HG03039 (cell line): ENCODE measurements at regions not wholly inside any gene's neighbourhood (a gene's known extent, or its start where the extent isn't known, plus 50 kb on each side); places are given as distances from the start of the nearest gene placed in this dataset.

Experiments
- ATAC-seq: cut with Tn5 transposase; IDR thresholded peaks from one replicate; pipeline ENCODE4 v1.9.1; 2021; ENCODE audit warnings: mild to moderate bottlenecking, moderate library complexity; ENCODE audit not compliant: unreplicated experiment

GRCh38 chr10:10613656-10614244 is 403.9 kb upstream of the CELF2 start:
- ATAC-seq: no peak

DNA sequence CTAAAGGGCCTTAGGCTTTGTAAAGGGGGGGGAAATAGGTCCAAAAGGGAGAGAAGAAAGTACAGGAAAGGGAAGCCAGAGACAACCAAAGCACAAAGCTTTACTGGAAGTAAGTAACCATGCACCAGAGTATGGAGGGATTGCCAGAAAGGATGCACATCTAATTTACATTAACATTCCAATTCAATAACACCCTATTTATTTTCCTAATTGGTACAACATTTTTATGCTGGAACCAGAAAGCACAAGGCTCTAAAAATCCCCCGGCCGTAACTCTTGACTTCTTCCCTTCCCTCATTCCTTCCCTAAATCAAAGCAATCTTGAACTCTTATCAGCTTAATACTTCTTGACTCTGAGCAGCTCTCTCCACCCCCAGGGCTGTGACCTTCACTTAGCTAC is 400.0 kb upstream of the CELF2 start:
- no peak for ATAC-seq

DNA sequence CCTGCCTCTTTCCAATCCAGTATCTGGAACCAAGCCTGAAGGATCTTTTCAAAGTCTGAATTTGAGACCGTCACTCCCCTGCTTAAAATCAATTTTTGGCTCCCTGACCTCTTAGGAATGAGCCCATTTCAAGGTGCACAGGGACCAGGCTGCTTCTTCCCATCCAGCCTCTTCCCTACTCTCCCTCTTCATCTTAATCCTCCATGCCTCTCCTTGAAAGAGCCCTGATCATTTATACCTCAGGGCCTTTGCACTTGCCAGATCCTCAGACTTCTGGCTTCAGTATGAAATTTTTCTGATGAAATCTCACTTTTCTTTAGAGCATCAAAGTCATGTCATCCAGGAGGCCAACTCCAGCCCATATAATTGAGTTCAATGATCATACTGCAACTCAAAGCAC is 399.5 kb upstream of the CELF2 start:
- no peak for ATAC-seq

- no peak for ATAC-seq
These were observed 393.6 kb upstream of the CELF2 start for GRCh38 chr10:10623958-10624566.

GRCh38 chr10:10624567-10624962 is 393.1 kb upstream of the CELF2 start:
- ATAC-seq: no peak

GRCh38 chr10:10625491-10625890 is 392.2 kb upstream of the CELF2 start:
- ATAC-seq: no peak

DNA sequence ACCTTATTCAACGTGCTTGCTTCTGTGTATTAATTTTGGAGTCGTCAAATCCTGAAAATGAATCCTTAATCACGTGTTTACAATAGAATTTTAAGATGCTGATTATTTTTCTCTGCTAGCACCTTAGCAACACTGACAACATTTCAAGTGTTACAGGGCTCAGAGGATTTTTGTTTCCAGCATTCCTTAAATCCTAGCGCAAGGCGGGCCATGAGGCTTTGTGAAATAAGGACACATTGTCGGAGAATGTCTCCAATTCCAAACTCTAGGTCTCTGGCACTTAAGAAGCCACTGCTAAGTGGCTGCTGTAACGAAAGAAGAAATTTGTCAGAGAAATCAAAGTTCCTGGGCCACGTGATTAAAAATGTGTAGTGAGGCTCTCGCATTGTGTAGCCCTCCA is 390.9 kb upstream of the CELF2 start:
- no peak for ATAC-seq

DNA sequence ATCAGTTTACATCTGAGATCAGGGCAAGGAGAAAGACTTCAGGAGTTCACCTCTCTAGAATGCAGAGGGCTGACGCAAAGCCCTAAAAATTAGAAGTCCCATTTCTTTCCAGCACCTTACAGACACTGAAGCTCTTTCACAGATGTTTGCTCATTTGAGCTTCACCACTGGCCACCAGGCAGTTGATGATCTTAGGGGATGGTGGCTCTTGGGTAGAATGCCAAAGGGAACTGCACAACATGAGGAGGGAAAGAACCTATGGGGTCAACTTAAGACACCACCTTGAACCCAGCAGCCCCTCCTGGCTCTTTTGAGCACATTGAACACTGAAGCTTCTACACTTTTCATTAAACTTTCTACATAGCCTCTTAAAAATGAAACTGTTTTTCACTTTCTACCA is 390.3 kb upstream of the CELF2 start:
- no peak for ATAC-seq

DNA sequence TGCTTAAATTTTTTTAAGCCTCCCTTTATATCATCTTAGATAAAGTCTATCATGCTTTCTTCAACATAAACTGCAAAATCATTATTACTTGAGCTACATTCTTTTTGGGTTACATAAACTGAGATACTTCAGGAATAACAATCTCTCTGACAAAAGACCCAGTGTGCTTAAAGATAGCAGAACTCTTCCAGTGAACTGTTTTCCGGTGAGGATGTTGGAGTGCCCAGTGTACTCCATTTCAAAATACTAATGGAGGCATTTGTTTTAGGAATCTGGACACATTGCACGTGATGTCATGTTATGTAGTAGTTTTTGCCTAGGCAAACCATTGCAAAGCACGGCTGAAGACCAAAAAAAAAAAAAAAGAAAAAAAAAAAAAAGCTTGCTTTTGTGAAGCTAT is 388.2 kb upstream of the CELF2 start:
- no peak for ATAC-seq

DNA sequence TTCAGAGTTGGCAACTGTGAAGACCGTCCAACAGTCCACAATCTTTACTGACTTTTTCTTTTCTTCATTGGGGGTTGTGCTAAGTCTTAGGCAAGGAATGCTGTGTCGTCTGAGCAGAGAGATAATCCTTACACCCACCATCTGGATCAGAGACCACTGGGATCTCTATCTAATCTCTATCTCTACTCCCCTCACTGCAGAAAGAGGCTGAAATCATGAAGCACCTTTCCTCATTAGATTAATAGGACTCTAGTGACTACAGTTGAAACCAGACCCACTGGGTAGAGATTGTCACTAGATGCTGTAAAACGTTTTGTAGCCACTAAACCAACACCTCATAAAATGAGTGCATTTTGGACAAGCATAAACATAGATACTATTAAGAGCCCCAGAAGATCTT is 387.4 kb upstream of the CELF2 start:
- no peak for ATAC-seq

DNA sequence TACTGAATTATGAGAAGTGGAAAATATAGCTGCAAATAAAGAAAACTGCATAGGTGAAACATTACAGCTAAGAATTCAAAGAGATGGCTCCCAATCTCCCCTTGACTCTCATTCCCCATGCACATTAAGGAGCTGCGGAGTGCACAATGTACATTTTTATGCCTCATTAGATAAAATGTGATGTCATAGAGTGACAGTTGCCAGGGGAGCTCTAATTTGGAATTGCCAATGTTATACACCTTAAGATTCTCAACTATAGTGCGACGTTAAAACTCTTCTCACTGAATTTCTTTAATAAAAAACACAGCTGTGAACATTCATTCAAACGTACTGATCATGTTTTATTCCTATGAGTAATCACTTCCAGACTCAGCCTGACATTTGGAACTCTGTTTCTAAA is 386.9 kb upstream of the CELF2 start:
- no peak for ATAC-seq

- no peak for ATAC-seq
These were observed 375.5 kb upstream of the CELF2 start for GRCh38 chr10:10642189-10642588.

DNA sequence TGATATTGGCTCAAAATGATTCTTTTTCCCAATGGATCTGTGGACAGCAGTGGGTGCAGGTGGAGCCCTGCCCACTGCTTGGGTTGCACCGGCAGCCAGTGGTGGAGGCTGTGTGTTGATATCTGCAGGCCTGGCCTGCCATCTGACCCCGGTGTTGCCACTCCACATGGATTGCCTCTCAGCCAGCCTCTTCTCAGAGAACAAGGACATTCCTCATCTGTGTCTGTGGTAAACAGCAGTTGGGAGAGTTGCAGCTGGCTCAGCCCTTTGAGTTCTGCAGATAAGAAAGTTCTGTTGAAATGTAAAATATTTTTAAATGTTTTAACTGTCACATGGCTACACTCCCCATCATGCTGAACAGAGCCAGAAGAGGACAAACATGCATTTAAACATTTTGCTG is 374.9 kb upstream of the CELF2 start:
- no peak for ATAC-seq

- ATAC-seq: no peak
These were observed 373.5 kb upstream of the CELF2 start for GRCh38 chr10:10644008-10644646.

GRCh38 chr10:10644676-10645385 is 372.8 kb upstream of the CELF2 start:
- no peak for ATAC-seq

GRCh38 chr10:10647331-10647730 is 370.3 kb upstream of the CELF2 start:
- no peak for ATAC-seq

- no peak for ATAC-seq
These were observed 360.4 kb upstream of the CELF2 start for GRCh38 chr10:10657139-10657760.

GRCh38 chr10:10658172-10658785 is 359.4 kb upstream of the CELF2 start:
- ATAC-seq: no peak

GRCh38 chr10:10660054-10660453 is 357.6 kb upstream of the CELF2 start:
- ATAC-seq: no peak

DNA sequence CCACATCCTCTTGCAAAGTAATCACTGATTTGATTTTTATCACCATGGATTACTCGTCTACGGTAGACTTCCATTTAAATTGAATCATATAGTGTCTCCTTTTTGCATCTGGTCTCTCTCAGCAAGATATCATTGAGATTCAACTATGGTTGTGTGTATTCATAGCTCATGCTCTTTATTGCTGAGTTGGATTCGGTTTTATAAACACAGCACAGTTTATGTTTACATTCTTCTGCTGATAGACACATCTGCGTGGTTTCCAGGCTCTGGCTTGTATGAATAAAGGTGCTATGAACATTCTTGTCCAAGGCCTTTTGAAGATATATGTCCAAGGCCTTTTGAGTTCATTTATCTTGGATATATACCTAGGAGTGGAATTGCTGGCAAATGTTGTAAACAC is 356.5 kb upstream of the CELF2 start:
- ATAC-seq: no peak

DNA sequence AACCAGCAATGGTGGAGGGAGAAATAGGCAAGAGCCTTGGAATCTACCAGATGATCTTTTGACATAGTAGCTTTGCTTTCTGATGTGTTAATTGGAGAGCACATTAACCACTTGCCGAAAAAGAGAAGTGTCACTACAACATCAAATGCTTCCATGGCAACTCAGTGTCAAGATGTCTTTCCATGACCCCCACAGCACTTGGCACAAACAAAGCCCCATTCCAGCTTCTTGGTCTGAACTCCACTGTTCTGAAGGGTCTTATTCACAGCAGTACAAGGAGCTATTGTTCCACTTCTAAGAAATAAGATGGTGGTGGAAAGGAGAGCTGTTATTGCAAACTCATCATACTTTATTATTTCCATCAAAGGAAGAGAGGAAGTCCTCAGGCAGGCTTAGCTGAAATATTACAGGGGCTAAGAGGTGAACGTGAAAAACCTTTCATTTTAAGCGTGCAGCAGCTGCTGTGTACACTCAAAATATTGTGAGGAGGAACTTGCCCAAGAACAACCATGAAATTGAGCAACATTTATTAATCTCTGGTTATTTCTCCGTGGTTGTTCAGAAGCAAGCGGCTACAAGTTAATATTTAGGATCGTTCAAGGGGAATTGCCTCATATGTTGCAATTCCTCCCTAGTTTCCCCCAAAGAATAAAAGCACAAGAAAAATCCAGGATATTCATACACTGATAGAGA is 354.8 kb upstream of the CELF2 start:
- no peak for ATAC-seq
